Tibial artery (tissue), 4 donors: ENCODE measurements at regions not wholly inside any gene's neighbourhood (a gene's known extent, or its start where the extent isn't known, plus 50 kb on each side); places are given as distances from the start of the nearest gene placed in this dataset.

Experiments used
- DNase-seq, 2 donors: peaks; one replicate each; pipeline ENCODE4 v3.0.0-alpha.2; 2019
- H3K27ac ChIP-seq, 2 donors: fragments of 200-600 bp; sonication (generic) in 1 of 2; 1 replicate in 1 of 2; 2 replicates in 1 of 2; pipeline ENCODE4 v1.5.1; 2018 to 2019; ENCODE audit warnings: mild to moderate bottlenecking in 1 of 2
- H3K27me3 ChIP-seq, 2 donors: fragments of 200-600 bp; sonication (generic) in 1 of 2; one replicate each; pipeline versions ENCODE4 v1.5.1 to v1.6.0; 2016 to 2019
- H3K36me3 ChIP-seq, 3 donors: fragments of 200-600 bp; sonication (generic) in 2 of 3; one replicate each; pipeline ENCODE4 v1.5.1; 2016 to 2019; ENCODE audit warnings: mild to moderate bottlenecking in 2 of 3
- H3K4me1 ChIP-seq, 4 donors: fragments of 200-600 bp; sonication (generic) in 2 of 4; 1 replicate in 3 of 4; 2 replicates in 1 of 4; pipeline ENCODE4 v1.5.1; 2016 to 2019
- H3K4me3 ChIP-seq, 2 donors: fragments of 200-600 bp; sonication (generic) in 1 of 2; 1 replicate in 1 of 2; 2 replicates in 1 of 2; pipeline ENCODE4 v1.5.1; 2018 to 2019; ENCODE audit warnings: mild to moderate bottlenecking in 2 of 2
- H3K9me3 ChIP-seq, 3 donors: fragments of 200-600 bp; sonication (generic) in 1 of 3; one replicate each; pipeline ENCODE4 v1.5.1; 2016 to 2019
- intact Hi-C: fragments of 100-400 bp; cut with DNase I; formaldehyde crosslinking; loops from one replicate; pipeline ENCODE4 v1.15.0; 2023; ENCODE audit warnings: low total_unique reads
- TF ChIP-seq, protein P1 (sequence below), 2 experiments: fragments of 200-600 bp in 1 of 2; fragments of 450-650 bp in 1 of 2; IDR thresholded peaks; one replicate each; pipeline ENCODE4 v1.5.1; 2017 to 2019; ENCODE audit warnings: antibody characterized with exemption in 2 of 2, mild to moderate bottlenecking in 1 of 2, moderate library complexity in 1 of 2

DNA sequence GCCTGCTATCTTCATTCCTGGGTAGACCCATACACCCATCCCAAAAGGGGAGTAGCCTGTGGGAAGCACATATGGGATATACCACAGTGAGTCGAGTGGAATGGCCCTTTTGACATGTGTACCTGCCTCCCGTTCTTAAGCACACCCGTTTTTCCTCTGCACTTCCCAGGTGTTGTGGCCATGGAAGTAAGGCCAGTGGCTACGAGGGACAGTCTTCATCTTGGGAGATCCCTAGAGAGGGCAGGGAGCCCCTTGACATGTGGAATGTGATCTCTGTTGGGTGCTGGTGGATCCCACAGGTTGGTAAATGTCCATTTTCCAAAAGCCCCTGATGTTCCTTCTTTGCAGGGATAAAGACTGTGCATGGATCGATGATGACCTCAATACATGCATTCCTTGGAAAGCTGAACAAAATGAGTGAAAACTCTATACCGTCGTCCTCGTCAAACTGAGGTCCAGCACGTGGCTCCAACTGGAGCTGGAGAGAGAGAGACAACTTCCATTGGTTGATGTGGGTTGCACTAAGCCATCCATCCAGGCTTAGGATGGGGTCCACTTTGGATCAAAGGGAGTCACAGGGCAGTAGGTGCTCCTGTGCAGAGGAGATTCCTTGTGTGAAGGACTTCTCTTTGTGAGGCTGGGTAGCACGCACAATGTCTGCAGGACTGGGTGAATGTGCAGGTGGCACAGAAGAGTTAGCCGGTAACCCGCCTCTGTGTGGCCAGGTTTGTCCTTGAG is 136.8 kb downstream of the SNRPN start:
- Histone ChIP-seq H3K4me1 (no peaks in the 10 kb centered on the region), H3K9me3 (peaks cover 5 to 95% (median 89%) of the 10 kb centered on the region in 3 donors), H3K27ac (no peak overlapping the region), H3K36me3 (peaks cover 97 to 99% (median 98%) of the 10 kb centered on the region in 3 donors), H3K27me3 (no peaks in the 10 kb centered on the region), H3K4me3 (no peak overlapping the region)
- TF ChIP-seq, protein P1, sequence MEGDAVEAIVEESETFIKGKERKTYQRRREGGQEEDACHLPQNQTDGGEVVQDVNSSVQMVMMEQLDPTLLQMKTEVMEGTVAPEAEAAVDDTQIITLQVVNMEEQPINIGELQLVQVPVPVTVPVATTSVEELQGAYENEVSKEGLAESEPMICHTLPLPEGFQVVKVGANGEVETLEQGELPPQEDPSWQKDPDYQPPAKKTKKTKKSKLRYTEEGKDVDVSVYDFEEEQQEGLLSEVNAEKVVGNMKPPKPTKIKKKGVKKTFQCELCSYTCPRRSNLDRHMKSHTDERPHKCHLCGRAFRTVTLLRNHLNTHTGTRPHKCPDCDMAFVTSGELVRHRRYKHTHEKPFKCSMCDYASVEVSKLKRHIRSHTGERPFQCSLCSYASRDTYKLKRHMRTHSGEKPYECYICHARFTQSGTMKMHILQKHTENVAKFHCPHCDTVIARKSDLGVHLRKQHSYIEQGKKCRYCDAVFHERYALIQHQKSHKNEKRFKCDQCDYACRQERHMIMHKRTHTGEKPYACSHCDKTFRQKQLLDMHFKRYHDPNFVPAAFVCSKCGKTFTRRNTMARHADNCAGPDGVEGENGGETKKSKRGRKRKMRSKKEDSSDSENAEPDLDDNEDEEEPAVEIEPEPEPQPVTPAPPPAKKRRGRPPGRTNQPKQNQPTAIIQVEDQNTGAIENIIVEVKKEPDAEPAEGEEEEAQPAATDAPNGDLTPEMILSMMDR (IDR thresholded peaks at IDR 0.05) = no peak
- intact Hi-C loops = no loop called here
- no peak for DNase-seq

DNA sequence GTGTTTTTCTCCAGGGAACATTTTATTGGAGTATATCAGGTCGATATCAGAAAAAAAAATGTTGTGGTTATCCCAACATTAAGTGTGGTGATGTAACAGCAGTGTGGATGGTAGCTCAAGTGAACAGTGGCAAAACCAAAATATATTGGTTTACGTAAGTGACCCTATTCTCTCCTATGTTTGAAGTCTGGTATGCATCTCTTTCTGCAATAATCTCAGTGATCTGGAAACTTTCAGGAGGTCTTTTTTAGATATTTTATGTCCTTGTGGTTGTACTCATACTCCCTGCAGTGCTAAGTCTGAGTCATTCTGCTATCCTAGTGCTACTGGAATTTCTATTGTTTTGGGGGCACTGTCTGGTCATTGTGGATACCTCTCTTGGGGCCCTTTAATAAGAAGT is 137.9 kb downstream of the SNRPN start:
- Histone ChIP-seq H3K4me1 (no peaks in the 10 kb centered on the region), H3K27ac (no peak overlapping the region), H3K36me3 (peaks cover 97 to 99% (median 98%) of the 10 kb centered on the region in 3 donors), H3K9me3 (peaks cover 5 to 95% (median 83%) of the 10 kb centered on the region in 3 donors), H3K4me3 (no peak overlapping the region), H3K27me3 (no peaks in the 10 kb centered on the region)
- DNase-seq = no peak
- intact Hi-C loops = no loop called here
- TF ChIP-seq, protein P1 (IDR thresholded peaks at IDR 0.05) = no peak

DNA sequence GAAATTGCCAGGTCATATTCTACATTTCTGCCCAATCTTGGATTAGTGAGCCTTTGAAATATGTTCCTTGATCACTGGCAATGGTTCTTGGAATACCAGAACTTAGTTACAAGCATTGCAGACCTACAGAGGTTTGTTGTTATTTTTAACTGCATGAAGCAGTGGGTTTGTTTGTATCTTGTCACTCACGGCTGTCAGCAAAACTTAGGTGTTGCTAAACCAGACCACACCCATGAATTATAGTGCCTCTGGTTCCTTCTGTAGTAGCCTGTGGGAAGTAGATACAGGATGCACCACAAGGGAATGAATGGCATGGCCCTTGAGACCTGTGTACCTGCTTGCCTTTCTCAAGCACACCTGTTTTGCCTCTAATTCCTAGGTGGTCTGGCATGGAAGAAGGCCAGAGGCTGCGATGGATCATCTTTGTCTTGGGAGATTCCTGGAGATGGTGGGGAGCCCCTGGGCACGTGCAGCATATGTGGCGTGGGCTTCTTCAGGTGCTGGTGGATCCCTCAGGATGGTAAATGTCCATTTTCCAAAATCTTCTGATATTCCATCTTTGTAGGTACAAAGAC is 138.8 kb downstream of the SNRPN start:
- no peaks in the 10 kb centered on the region for H3K4me1 ChIP-seq
- TF ChIP-seq, protein P1 (IDR thresholded peaks at IDR 0.05) = no peak
- H3K4me3 ChIP-seq = no peak overlapping the region
- H3K9me3 ChIP-seq = peaks cover 5 to 87% (median 79%) of the 10 kb centered on the region in 3 donors
- peaks cover 97 to 99% (median 98%) of the 10 kb centered on the region in 3 donors for H3K36me3 ChIP-seq
- H3K27ac ChIP-seq = no peak overlapping the region
- intact Hi-C loops = no loop called here
- H3K27me3 ChIP-seq = no peaks in the 10 kb centered on the region
- DNase-seq = no peak

DNA sequence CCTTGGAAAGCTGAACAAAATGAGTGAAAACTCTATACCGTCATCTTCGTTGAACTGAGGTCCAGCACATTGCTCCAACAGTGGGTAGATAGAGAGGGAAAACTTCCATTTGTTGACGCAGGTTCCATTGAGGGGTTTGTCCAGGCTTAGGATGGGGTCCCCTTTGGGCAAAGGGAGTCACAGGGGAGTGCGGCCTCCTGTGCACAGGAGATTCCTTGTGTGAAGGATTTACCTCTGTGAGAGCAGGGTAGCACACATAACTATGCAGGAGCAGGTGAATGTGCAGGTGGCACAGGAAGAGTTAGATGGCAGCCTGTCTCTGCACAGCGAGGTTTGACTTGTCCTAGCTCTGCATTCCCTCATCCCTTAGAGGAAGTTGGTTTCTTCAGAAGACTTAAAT is 139.3 kb downstream of the SNRPN start:
- no peak for DNase-seq
- intact Hi-C loops = no loop called here
- H3K27ac ChIP-seq = no peak overlapping the region
- no peaks in the 10 kb centered on the region for H3K4me1 ChIP-seq
- peaks cover 98 to 99% (median 99%) of the 10 kb centered on the region in 3 donors for H3K36me3 ChIP-seq
- no peaks in the 10 kb centered on the region for H3K27me3 ChIP-seq
- H3K4me3 ChIP-seq = no peak overlapping the region
- peaks cover 5 to 87% (median 79%) of the 10 kb centered on the region in 3 donors for H3K9me3 ChIP-seq
- TF ChIP-seq, protein P1 (IDR thresholded peaks at IDR 0.05) = no peak

DNA sequence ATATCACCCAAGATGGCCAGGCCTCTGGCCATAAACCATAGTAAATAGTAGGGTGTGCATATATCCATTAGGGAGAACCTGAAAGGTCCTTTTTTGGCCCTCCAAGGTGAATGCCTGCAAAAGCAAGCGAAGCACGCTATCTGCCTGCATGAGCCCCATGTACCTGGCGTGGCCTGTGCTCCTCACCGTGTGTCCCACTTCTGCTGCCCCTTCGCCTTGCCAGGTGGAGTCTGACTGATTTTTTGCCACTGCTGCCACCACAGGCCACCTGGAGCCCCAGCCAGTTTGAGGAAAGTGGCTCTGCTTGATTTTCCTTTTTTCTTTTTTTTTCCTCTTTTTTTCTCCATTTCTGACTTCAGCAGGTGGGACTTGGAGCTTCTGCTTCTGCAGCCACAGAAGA is 139.7 kb downstream of the SNRPN start:
- no peak overlapping the region for H3K27ac ChIP-seq
- H3K9me3 ChIP-seq = peaks cover 1 to 87% (median 79%) of the 10 kb centered on the region in 3 donors
- DNase-seq = no peak
- intact Hi-C loops = no loop called here
- TF ChIP-seq, protein P1 (IDR thresholded peaks at IDR 0.05) = no peak
- no peak overlapping the region for H3K4me3 ChIP-seq
- H3K27me3 ChIP-seq = no peaks in the 10 kb centered on the region
- peaks cover 98 to 99% (median 99%) of the 10 kb centered on the region in 3 donors for H3K36me3 ChIP-seq
- H3K4me1 ChIP-seq = no peaks in the 10 kb centered on the region
